SK-N-MC (cell line): ENCODE measurements at regions not wholly inside any gene's neighbourhood (a gene's known extent, or its start where the extent isn't known, plus 50 kb on each side); places are given as distances from the start of the nearest gene placed in this dataset.

Experiments
- DNase-seq: peaks from one replicate; pipeline ENCODE4 v3.0.0-alpha.2; 2011; ENCODE audit warnings: low read depth, low spot score
- H3K27ac ChIP-seq: fragments of 200-600 bp; sonication (generic); 2 replicates; pipeline ENCODE4 v1.5.1; 2016; ENCODE audit warnings: mixed run types
- H3K36me3 ChIP-seq: fragments of 200-600 bp; sonication (generic); 2 replicates; pipeline ENCODE4 v1.6.1; 2017; ENCODE audit warnings: antibody characterized with exemption, low read length, mixed read lengths; ENCODE audit not compliant: insufficient read depth
- H3K4me3 ChIP-seq: fragments of 200-600 bp; sonication (generic); 2 replicates; pipeline ENCODE4 v1.5.1; 2016
- H3K9ac ChIP-seq: fragments of 200-600 bp; sonication (generic); 2 replicates; pipeline ENCODE4 v1.8.0; 2017; ENCODE audit warnings: mixed run types, mixed read lengths; ENCODE audit not compliant: insufficient read length
- H3K9me3 ChIP-seq: fragments of 200-600 bp; sonication (generic); 2 replicates; pipeline ENCODE4 v1.6.1; 2017; ENCODE audit warnings: low read depth, mild to moderate bottlenecking, antibody characterized with exemption, low read length, moderate library complexity, mixed read lengths
- EZH2 ChIP-seq: fragments of 200-600 bp; sonication (generic); IDR thresholded peaks from one replicate; pipeline ENCODE4 v1.6.1; 2017; ENCODE audit warnings: antibody characterized with exemption
- FOXP2 ChIP-seq: optimal IDR thresholded peaks from 2 replicates; pipeline ENCODE3; 2011; ENCODE audit warnings: mild to moderate bottlenecking, moderate library complexity; ENCODE audit not compliant: insufficient read depth; ENCODE audit errors: extremely low read length, control extremely low read depth
- POLR2AphosphoS5 ChIP-seq: IDR thresholded peaks from 2 replicates; pipeline ENCODE4 v1.6.1; 2012; ENCODE audit warnings: mild to moderate bottlenecking, low read depth, low read length, borderline replicate concordance

GRCh38 chr12:102638777-102639176 lies 158.4 kb upstream of the IGF1 start:
- Histone ChIP-seq H3K9me3 (no peaks in the 10 kb centered on the region), H3K4me3 (no peak overlapping the region)
- DNase-seq, result peak; percentile 60

DNA sequence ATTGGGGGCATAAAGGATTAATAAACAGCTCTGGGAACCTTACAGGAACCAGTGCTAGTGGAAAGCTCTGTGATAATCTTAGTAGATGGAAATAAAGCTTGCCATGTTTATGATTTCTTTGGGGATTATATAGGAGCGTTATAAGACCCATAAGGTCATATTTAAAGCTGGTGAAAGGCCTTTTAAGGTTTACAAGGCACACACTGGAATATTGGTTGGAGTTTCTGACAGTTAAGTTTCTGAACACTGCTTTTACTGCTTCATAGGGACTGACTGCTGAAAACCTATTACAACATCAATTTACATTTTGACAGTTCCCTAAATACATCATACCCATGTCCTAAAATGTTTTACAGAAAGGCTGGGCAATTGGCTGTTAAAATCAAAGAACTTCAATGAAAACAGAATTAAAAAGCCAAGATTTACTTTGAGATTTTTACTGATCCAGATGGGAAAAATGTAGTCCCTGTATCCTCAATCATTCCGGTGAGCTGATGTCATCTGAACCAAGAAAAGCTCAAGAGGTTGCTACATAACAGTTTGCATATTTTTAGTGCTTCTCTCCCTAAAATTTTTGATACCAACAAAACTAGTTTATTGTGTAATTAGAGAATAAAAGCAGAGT lies 153.7 kb upstream of the IGF1 start:
- no peak for DNase-seq
- Histone ChIP-seq H3K9me3 (no peaks in the 10 kb centered on the region), H3K36me3 (no peaks in the 10 kb centered on the region), H3K4me3 (no peak overlapping the region), H3K9ac (no peak overlapping the region), H3K27ac (no peak overlapping the region)
- no peak for TF ChIP-seq EZH2
- TF ChIP-seq FOXP2, result no peak
- TF ChIP-seq POLR2AphosphoS5, result no peak

More at GRCh38 chr12:102638777-102639176, 158.4 kb upstream of the IGF1 start:
- Histone ChIP-seq H3K9ac (no peak overlapping the region), H3K27ac (peak overlapping the region; percentile 81), H3K36me3 (no peaks in the 10 kb centered on the region)
- no peak for TF ChIP-seq EZH2
- no peak for TF ChIP-seq POLR2AphosphoS5
- no peak for TF ChIP-seq FOXP2

DNA sequence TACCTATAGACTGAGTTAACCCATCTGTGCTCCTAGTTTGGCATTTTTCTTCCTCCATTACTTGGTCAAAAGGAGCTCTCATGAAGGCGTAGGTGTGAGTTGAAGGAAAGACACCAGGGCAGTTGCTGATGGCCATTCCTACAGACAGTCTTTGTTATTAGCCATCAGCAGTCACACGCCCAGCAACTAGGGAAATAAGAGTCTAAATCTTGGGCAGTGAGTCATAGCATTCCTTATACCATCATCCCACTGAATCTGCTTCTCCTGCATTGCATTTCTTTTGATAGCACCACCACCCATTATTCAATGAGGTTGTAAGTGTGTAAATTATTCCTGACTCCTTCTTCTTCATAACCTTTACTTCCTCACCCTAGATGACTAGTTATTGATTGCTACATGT lies 150.9 kb upstream of the IGF1 start:
- Histone ChIP-seq H3K27ac (no peak overlapping the region), H3K9me3 (no peaks in the 10 kb centered on the region), H3K36me3 (no peaks in the 10 kb centered on the region), H3K9ac (no peak overlapping the region), H3K4me3 (no peak overlapping the region)
- TF ChIP-seq FOXP2, result no peak
- no peak for TF ChIP-seq POLR2AphosphoS5
- no peak for TF ChIP-seq EZH2
- DNase-seq, result no peak

DNA sequence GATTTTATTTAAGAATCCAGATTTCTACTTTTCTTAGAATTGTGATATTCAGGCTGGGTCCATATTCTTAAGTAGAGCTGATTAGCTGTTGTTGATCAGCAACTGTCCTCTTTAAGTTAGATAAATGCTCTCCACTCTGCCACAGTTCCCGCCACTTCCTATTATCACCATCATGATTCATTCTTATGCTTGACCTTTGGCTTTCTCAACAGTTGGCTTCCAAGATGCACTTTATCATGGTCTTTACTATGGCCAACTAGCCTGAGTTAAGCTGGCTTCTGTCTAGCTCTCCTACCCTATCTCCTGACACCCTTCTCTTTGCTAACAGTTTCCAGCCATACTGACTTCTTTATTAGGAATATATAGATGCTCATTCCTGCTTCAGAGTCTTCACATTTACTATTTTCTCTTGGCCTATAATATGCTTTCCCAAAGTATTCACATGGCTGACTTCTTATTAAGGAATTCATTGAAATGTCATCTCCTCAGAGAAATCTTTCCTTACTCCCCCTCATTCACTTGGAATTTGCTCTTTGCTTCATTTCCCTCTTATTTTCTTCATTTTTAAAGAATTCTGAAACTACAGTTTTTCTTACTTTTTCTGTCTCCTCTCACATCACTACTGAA lies 149.0 kb upstream of the IGF1 start:
- Histone ChIP-seq H3K4me3 (no peak overlapping the region), H3K36me3 (no peaks in the 10 kb centered on the region), H3K27ac (no peak overlapping the region), H3K9ac (no peak overlapping the region), H3K9me3 (no peaks in the 10 kb centered on the region)
- DNase-seq, result no peak
- TF ChIP-seq POLR2AphosphoS5, result no peak
- no peak for TF ChIP-seq FOXP2
- TF ChIP-seq EZH2, result no peak

GRCh38 chr12:102625819-102626218 lies 145.5 kb upstream of the IGF1 start:
- no peak overlapping the region for H3K4me3 ChIP-seq
- H3K9ac ChIP-seq, result no peak overlapping the region
- no peak for TF ChIP-seq EZH2
- no peak for TF ChIP-seq FOXP2
- no peak for TF ChIP-seq POLR2AphosphoS5
- H3K36me3 ChIP-seq, result no peaks in the 10 kb centered on the region
- no peak overlapping the region for H3K27ac ChIP-seq
- H3K9me3 ChIP-seq, result no peaks in the 10 kb centered on the region
- no peak for DNase-seq

- Histone ChIP-seq H3K4me3 (no peak overlapping the region), H3K36me3 (no peaks in the 10 kb centered on the region), H3K9ac (no peak overlapping the region), H3K9me3 (no peaks in the 10 kb centered on the region), H3K27ac (no peak overlapping the region)
- DNase-seq, result no peak
- no peak for TF ChIP-seq FOXP2
- TF ChIP-seq EZH2, result no peak
- TF ChIP-seq POLR2AphosphoS5, result no peak
Measured at GRCh38 chr12:102622618-102623017, 142.3 kb upstream of the IGF1 start.

DNA sequence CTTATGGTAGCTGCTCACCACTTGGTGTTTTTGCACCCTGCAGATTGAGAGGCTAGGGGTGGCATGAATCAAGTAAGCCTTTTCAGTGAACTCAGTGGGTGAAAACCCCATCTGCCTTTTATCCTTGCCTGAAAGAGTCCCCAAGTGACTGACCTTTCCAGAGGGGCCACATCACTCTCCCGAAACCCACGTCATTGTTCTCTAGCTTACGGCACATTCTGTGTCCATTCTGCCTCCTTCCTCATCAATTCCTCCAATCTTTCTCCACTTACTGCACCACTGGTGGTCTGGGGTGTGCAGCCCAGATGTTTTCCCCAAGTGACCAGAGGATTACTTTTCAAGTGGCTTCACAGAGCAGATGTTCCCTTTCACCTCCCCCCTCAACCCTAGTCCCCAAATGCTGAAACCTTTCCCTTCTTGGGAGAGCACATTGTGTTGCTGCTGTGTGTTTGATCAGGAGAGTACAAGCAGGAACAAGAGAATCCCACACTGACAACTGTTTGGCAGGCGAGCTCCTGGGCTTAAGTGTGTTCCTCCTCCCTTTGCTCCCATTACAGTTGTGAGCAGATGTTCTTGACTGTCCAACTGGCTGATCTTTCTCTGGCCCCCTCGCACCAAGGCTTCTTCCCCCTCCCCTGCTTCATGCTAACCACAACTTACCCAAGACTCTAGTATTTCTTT lies 138.0 kb upstream of the IGF1 start:
- no peak overlapping the region for H3K27ac ChIP-seq
- DNase-seq, result no peak
- H3K36me3 ChIP-seq, result no peaks in the 10 kb centered on the region
- H3K9ac ChIP-seq, result no peak overlapping the region
- TF ChIP-seq FOXP2, result no peak
- TF ChIP-seq EZH2, result no peak
- H3K9me3 ChIP-seq, result no peaks in the 10 kb centered on the region
- H3K4me3 ChIP-seq, result no peak overlapping the region

DNA sequence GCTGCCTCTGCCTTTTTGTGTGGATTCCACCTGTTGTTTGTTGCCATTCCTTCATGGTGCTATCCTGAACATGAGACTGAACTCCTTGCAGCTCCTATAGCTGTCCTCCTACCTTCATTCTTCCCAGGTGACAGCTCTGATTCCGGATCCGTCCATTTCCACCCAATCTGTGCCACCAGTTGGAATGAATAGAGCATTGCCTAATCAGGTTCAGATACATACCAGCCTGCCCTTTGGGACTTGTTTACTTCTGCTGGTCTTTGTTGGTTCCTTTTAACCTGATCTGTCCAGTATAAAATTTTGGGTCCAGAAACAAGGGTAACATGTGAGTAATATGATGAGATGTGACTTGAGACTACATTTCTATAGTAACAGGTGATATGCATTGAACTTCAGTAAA lies 136.3 kb upstream of the IGF1 start:
- TF ChIP-seq FOXP2, result no peak
- TF ChIP-seq EZH2, result no peak
- TF ChIP-seq POLR2AphosphoS5, result no peak
- Histone ChIP-seq H3K9me3 (no peaks in the 10 kb centered on the region), H3K36me3 (no peaks in the 10 kb centered on the region), H3K9ac (no peak overlapping the region), H3K4me3 (no peak overlapping the region), H3K27ac (no peak overlapping the region)
- DNase-seq, result no peak

- TF ChIP-seq FOXP2, result no peak
- TF ChIP-seq EZH2, result no peak
- TF ChIP-seq POLR2AphosphoS5, result no peak
- DNase-seq, result no peak
- H3K9me3 ChIP-seq, result no peaks in the 10 kb centered on the region
- H3K36me3 ChIP-seq, result no peaks in the 10 kb centered on the region
- H3K4me3 ChIP-seq, result no peak overlapping the region
- H3K9ac ChIP-seq, result no peak overlapping the region
- no peak overlapping the region for H3K27ac ChIP-seq
Measured at GRCh38 chr12:102611995-102612394, 131.6 kb upstream of the IGF1 start.
